HUES6 (cell line): ENCODE measurements at regions not wholly inside any gene's neighbourhood (a gene's known extent, or its start where the extent isn't known, plus 50 kb on each side); places are given as distances from the start of the nearest gene placed in this dataset.
"Not testable (repeated sequence)": the region's sequence is repeated elsewhere in the genome, so short reads cannot be mapped to it uniquely, and the experiment has no call there.

Source experiments
- H3K27ac ChIP-seq: 2 replicates; pipeline ENCODE4 v1.7.0; 2013; ENCODE audit warnings: low read depth, mild to moderate bottlenecking, low read length, inconsistent platforms
- H3K27me3 ChIP-seq: 2 replicates; pipeline ENCODE4 v1.6.1; 2013; ENCODE audit warnings: low read length; ENCODE audit not compliant: control insufficient read depth, insufficient read depth
- H3K36me3 ChIP-seq: 2 replicates; pipeline ENCODE4 v1.6.1; 2013; ENCODE audit warnings: low read length; ENCODE audit not compliant: control insufficient read depth, insufficient read depth
- H3K4me1 ChIP-seq: 2 replicates; pipeline ENCODE4 v1.6.1; 2013; ENCODE audit warnings: low read length; ENCODE audit not compliant: control insufficient read depth, insufficient read depth
- H3K4me3 ChIP-seq: 2 replicates; pipeline ENCODE4 v1.5.1; 2013; ENCODE audit warnings: low read depth, low read length
- H3K9ac ChIP-seq: one replicate; pipeline ENCODE4 v1.6.1; 2013; ENCODE audit warnings: mild to moderate bottlenecking, low read length
- H3K9me3 ChIP-seq: 2 replicates; pipeline ENCODE4 v1.6.1; 2013; ENCODE audit warnings: low read depth, low read length; ENCODE audit not compliant: control insufficient read depth, insufficient read depth

DNA sequence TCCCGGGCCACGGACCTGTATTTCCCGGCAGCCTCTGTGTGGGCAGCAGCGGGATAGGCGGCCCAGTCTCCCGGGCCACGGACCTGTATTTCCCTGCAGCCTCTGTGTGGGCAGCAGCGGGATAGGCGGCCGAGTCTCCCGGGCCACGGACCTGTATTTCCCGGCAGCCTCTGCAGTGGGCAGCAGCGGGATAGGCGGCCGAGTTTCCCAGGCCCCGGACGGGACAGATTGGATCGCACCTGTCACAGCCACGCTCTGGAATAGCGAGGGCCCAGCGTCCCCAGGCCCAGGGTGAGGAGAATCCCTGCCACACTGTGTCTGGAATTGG, 145.9 kb upstream of the PITRM1 start:
- not testable (repeated sequence) for H3K4me1 ChIP-seq, H3K4me3 ChIP-seq, H3K9ac ChIP-seq, H3K27me3 ChIP-seq, H3K27ac ChIP-seq, H3K36me3 ChIP-seq
- H3K9me3 ChIP-seq, result peaks cover 17% of the 10 kb centered on the region; the same call in 1 of the 2 replicates

DNA sequence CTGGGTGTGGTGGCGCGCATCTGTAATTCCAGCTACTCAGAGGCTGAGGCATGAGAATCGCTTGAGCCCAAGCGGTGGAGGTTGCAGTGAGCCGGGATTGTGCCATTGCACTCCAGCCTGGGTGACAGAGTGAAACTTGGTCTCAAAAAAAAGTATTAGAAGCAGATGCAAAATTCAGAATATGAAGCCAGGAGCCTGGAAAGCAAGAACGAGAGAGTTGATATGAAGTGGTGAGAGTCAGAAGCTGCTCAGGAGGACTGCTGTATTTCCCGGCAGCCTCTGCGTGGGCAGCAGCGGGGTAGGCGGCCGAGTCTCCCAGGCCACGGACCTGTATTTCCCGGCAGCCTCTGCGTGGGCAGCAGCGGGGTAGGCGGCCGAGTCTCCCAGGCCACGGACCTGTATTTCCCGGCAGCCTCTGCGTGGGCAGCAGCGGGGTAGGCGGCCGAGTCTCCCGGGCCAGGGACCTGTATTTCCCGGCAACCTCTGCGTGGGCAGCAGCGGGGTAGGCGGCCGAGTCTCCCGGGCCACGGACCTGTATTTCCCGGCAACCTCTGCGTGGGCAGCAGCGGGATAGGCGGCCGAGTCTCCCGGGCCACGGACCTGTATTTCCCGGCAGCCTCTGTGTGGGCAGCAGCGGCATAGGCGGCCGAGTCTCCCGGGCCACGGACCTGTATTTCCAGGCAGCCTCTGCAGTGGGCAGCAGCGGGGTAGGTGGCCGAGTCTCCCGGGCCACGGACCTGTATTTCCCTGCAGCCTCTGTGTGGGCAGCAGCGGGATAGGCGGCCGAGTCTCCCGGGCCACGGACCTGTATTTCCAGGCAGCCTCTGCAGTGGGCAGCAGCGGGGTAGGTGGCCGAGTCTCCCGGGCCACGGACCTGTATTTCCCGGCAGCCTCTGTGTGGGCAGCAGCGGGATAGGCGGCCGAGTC, 145.2 kb upstream of the PITRM1 start:
- not testable (repeated sequence) for H3K36me3 ChIP-seq, H3K4me1 ChIP-seq, H3K9ac ChIP-seq, H3K27ac ChIP-seq, H3K4me3 ChIP-seq, H3K27me3 ChIP-seq
- peaks cover 17% of the 10 kb centered on the region; the same call in 1 of the 2 replicates for H3K9me3 ChIP-seq

DNA sequence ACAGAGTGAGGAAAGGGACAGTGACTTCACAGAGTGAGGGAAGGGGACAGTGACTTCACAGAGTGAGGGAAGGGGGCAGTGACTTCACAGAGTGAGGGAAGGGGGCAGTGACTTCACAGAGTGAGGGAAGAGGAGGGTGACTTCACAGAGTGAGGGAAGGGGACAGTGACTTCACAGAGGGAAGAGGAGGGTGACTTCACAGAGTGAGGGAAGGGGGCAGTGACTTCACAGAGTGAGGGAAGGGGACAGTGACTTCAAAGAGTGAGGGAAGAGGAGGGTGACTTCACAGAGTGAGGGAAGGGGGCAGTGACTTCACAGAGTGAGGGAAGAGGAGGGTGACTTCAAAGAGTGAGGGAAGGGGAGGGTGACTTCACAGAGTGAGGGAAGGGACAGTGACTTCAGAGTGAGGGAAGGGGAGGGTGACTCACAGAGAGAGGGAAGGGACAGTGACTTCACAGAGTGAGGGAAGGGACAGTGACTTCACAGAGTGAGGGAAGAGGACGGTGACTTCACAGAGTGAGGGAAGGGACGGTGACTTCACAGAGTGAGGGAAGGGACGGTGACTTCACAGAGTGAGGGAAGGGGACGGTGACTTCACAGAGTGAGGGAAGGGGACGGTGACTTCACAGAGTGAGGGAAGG, 142.0 kb upstream of the PITRM1 start:
- H3K4me1 ChIP-seq, H3K27me3 ChIP-seq, H3K9me3 ChIP-seq, H3K27ac ChIP-seq, H3K9ac ChIP-seq, H3K4me3 ChIP-seq, H3K36me3 ChIP-seq: not testable (repeated sequence)

DNA sequence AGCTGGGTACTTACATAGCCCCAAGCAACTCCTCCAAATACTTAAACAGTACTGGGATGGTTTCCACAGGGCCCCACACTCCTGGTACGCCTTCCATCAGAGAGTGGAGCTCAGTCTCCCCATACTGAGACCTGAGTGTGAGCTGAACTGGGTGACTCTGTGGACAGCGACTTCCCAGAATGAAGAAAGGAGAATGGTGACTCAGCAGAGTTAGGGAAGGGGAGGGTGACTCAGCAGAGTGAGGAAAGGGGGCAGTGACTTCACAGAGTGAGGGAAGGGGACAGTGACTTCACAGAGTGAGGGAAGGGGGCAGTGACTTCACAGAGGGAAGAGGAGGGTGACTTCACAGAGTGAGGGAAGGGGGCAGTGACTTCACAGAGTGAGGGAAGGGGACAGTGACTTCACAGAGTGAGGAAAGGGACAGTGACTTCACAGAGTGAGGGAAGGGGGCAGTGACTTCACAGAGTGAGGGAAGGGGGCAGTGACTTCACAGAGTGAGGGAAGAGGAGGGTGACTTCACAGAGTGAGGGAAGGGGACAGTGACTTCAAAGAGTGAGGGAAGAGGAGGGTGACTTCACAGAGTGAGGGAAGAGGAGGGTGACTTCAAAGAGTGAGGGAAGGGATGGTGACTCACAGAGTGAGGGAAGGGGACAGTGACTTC, 141.3 kb upstream of the PITRM1 start:
- not testable (repeated sequence) for H3K9ac ChIP-seq, H3K36me3 ChIP-seq, H3K4me3 ChIP-seq, H3K27me3 ChIP-seq, H3K9me3 ChIP-seq, H3K4me1 ChIP-seq, H3K27ac ChIP-seq

DNA sequence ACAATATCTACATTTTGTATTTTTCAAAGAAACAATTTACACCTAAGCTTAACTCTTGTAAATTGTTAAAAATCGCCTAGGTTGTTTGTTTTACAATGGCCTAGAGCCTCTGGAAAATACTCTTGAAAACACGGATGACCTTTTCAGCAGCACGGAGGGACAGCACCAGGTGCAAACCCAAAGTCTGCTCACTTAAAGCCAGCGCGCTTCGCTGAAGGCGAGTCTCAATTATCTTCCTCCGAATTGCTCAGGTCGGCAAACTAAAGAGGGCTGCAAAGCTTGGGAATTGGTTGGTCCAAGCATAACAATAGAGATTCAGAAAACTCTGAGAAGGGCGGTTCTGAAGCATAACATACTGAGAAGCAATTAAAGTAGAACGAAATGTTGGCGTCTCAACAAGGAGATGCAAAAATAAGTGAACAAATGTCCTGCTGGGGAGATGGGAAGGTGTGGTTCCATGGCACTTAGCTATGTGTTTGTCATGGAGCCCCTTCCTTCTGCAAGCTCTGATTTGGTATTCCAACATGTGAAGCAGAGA, 139.9 kb upstream of the PITRM1 start:
- Histone ChIP-seq H3K4me1 (peaks cover 7% of the 10 kb centered on the region), H3K27me3 (peaks cover 4% of the 10 kb centered on the region; the same call in 1 of the 2 replicates), H3K36me3 (no peaks in the 10 kb centered on the region), H3K4me3 (no peak overlapping the region), H3K9ac (no peak overlapping the region), H3K27ac (no peak overlapping the region), H3K9me3 (no peaks in the 10 kb centered on the region)

DNA sequence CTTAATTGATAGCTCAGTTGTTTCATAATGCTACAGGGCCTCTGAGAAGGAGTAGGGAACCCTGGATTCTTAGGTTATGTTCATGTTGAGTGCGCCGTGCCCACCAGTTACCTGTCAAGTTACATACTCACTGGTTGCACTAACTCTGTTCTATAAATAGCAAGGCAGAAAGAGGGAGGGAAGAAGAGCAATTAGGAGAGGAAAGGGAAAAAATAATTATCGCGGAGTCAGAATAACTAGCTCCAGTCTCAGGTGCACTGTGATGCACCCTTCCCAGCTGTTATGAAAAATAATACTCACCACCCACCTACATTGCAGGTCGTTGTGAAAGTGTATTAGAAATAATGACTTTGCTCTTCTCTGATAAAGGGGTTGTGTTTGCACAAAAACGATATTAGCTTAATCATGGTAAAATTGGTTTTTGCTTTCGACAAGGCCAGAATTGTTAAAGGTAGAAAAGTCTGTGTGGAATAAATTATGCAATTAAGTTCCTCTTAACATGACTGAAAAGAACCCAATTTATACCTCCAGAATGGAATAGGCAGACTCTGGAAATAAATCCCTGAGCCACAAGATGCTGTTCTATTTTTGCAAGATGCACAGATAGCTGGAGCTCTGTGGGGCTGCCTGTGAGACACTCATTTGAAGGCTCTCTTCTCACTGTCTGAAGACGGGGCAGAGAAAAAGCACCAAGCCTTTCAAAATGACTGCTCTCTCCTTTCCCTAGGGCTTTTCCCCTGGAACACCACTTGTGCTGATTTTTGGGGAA, 137.6 kb upstream of the PITRM1 start:
- Histone ChIP-seq H3K27ac (no peak overlapping the region), H3K36me3 (no peaks in the 10 kb centered on the region), H3K9me3 (no peaks in the 10 kb centered on the region), H3K9ac (no peak overlapping the region), H3K4me1 (peaks cover 7% of the 10 kb centered on the region), H3K4me3 (no peak overlapping the region), H3K27me3 (peaks cover 4% of the 10 kb centered on the region; the same call in 1 of the 2 replicates)

DNA sequence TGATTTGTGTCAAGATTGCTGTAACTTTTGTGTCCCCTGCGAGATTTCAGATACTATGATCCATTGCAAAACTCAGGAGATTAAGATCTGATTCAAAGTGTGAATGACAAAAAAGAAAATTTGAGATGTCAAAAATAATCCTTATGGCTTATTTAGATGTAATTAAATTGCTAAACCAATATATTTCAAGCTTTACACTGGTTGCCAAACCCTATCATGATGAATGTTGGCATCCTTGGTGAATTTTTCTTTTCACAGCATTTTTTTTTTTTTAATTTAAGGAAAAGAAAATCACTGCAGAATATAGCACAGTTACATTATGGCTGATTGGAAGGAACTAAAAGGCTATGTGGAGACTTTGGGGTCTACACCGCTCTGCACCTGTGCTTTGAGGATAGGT, 133.5 kb upstream of the PITRM1 start:
- Histone ChIP-seq H3K9me3 (no peaks in the 10 kb centered on the region), H3K4me3 (no peak overlapping the region), H3K27ac (no peak overlapping the region), H3K27me3 (no peaks in the 10 kb centered on the region), H3K4me1 (no peaks in the 10 kb centered on the region), H3K36me3 (no peaks in the 10 kb centered on the region), H3K9ac (no peak overlapping the region)

DNA sequence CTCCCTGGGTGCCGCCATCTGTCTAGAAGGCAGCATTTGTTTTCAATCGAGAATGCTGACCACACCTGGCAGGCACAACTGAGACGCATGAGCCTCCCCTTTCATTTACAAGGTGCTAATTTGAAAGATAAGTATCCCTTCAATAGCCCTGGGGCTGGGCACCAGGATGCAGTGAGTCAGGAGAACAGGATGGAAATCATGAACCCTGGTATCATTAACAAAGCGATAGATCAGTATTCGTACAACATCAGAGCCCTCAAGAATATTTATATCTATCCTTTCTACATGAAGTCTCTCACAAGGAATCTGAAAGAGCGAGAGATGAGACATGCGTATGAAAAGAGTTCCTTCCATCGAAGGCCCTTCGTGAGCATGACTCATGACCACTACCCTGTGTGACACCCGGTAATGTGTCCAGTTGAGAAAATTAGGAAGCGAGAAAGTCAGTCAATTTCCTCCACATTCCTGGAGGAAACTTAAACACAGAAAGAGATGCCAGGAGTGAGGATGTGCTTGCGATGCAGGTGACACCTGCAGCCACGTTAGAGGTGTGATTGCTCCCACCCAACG, 123.1 kb upstream of the PITRM1 start:
- Histone ChIP-seq H3K9ac (no peak overlapping the region), H3K4me1 (peaks cover 7% of the 10 kb centered on the region; the same call in 1 of the 2 replicates), H3K9me3 (no peaks in the 10 kb centered on the region), H3K4me3 (no peak overlapping the region), H3K27me3 (no peaks in the 10 kb centered on the region), H3K36me3 (no peaks in the 10 kb centered on the region), H3K27ac (no peak overlapping the region)

DNA sequence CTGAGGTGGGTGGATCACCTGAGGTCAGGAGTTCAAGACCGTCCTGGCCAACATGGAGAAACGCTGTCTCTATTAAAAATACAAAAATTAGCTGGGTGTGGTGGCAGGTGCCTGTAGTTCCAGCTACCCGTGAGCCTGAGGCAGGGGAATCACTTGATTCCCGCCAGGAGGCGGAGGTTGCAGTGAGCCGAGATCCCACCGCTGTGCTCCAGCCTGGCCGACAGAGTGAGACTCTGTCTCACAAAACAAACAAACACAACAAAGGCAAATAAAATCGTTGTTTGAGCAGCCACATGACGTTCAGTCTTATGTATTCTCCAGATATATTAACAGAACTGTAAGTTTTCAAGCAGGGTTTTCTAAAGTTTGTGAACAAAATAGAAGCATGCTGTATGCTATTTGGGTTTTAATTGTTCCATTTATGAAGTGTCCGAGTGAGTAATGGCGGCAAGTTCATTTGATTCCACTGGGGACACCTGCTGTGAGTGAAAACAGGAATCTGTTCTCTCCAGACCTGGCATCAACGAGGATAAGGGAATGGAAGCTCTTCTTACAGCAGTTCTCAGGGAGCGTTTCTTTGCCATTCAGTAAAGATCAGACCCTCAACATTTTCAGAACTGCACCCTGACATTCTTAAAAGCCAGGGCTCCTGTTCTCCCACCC, 122.5 kb upstream of the PITRM1 start:
- H3K9me3 ChIP-seq, result no peaks in the 10 kb centered on the region
- no peak overlapping the region for H3K4me3 ChIP-seq
- no peaks in the 10 kb centered on the region for H3K36me3 ChIP-seq
- no peak overlapping the region for H3K27ac ChIP-seq
- peaks cover 7% of the 10 kb centered on the region; the same call in 1 of the 2 replicates for H3K4me1 ChIP-seq
- no peak overlapping the region for H3K9ac ChIP-seq
- no peaks in the 10 kb centered on the region for H3K27me3 ChIP-seq
